ENCODE measurements at regions not wholly inside any gene's neighbourhood (a gene's known extent, or its start where the extent isn't known, plus 50 kb on each side); places are given as distances from the start of the nearest gene placed in this dataset.
"Not testable (repeated sequence)": the region's sequence is repeated elsewhere in the genome, so short reads cannot be mapped to it uniquely, and the experiment has no call there.

DNA sequence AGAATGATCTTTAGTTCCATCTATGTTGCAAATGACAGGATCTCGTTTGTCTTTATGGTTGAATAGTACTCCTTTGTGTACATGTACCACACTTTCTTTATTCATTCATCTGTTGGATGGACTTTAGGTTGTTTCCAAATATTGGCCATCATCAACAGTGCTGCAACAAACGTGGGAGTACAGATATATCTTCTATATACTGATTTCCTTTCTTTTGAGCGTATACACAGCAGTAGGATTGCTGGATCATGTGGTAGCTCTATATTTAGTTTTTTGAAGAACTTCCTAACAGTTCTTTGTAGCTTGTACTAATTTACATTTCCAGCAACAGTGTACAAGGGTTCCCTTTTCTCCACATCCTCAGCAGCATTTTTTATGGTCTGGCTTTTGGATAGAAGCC is 407.5 kb upstream of the ANO5 start:
- Histone ChIP-seq H3K9me2 (replicated peaks; ENCODE audit: control insufficient read depth, low read length) (no peaks in the 10 kb centered on the region), H3K4me3 (ENCODE audit: low read length) (no peak overlapping the region), H3K79me2 (ENCODE audit: control insufficient read depth, low read length) (no peaks in the 10 kb centered on the region), H4K20me1 (ENCODE audit: control insufficient read depth, insufficient read depth, low read depth, low read length) (no peaks in the 10 kb centered on the region), H3F3A (ENCODE audit: control insufficient read depth, insufficient read depth) (no peaks in the 10 kb centered on the region), H3K9me3 (ENCODE audit: control insufficient read depth, insufficient read depth, low read length) (no peaks in the 10 kb centered on the region), H3K36me3 (ENCODE audit: control insufficient read depth, low read length) (no peaks in the 10 kb centered on the region), H3K27me3 (ENCODE audit: control insufficient read depth, low read length) (no peaks in the 10 kb centered on the region), H3K4me1 (ENCODE audit: control insufficient read depth, low read length) (no peaks in the 10 kb centered on the region), H3K4me2 (ENCODE audit: low read length) (no peak overlapping the region), H3K27ac (ENCODE audit: low read depth, low read length) (no peak overlapping the region)
- no peak for TF ChIP-seq EZH2phosphoT487 (IDR thresholded peaks at IDR 0.05; ENCODE audit: borderline replicate concordance, low read length)
- TF ChIP-seq, protein P1, sequence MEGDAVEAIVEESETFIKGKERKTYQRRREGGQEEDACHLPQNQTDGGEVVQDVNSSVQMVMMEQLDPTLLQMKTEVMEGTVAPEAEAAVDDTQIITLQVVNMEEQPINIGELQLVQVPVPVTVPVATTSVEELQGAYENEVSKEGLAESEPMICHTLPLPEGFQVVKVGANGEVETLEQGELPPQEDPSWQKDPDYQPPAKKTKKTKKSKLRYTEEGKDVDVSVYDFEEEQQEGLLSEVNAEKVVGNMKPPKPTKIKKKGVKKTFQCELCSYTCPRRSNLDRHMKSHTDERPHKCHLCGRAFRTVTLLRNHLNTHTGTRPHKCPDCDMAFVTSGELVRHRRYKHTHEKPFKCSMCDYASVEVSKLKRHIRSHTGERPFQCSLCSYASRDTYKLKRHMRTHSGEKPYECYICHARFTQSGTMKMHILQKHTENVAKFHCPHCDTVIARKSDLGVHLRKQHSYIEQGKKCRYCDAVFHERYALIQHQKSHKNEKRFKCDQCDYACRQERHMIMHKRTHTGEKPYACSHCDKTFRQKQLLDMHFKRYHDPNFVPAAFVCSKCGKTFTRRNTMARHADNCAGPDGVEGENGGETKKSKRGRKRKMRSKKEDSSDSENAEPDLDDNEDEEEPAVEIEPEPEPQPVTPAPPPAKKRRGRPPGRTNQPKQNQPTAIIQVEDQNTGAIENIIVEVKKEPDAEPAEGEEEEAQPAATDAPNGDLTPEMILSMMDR (IDR thresholded peaks at IDR 0.05; ENCODE audit: low read depth, low read length, poor library complexity, severe bottlenecking), result no peak

DNA sequence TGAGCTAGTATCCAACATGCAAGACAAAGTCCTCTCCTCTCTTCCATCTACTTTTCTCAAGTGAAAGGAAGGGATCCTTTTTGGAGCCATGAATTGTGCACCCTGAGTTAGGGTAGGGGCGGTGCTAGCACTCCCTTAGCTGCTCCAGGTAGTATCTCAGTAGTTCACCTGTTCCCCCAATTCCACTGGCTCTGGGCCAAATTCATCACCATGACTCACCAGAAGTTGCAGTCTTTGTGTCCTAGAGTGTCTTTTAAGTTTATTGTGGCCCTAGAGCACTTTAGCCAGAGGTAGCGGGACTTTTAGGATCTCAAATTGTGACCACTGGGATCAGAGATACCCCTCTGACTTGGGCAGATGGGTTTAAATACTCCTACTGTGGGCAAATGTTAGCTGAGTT is 398.6 kb upstream of the ANO5 start:
- H3K4me2 ChIP-seq (ENCODE audit: low read length), result no peak overlapping the region
- no peaks in the 10 kb centered on the region for H3K9me3 ChIP-seq (ENCODE audit: control insufficient read depth, insufficient read depth, low read length)
- H3K4me3 ChIP-seq (ENCODE audit: low read length), result no peak overlapping the region
- no peak overlapping the region for H3K27ac ChIP-seq (ENCODE audit: low read depth, low read length)
- TF ChIP-seq, protein P1 (IDR thresholded peaks at IDR 0.05; ENCODE audit: low read depth, low read length, poor library complexity, severe bottlenecking), result no peak
- no peak for TF ChIP-seq EZH2phosphoT487 (IDR thresholded peaks at IDR 0.05; ENCODE audit: borderline replicate concordance, low read length)
- no peaks in the 10 kb centered on the region for H3K27me3 ChIP-seq (ENCODE audit: control insufficient read depth, low read length)
- H3F3A ChIP-seq (ENCODE audit: control insufficient read depth, insufficient read depth), result no peaks in the 10 kb centered on the region
- no peaks in the 10 kb centered on the region for H3K4me1 ChIP-seq (ENCODE audit: control insufficient read depth, low read length)
- no peaks in the 10 kb centered on the region for H4K20me1 ChIP-seq (ENCODE audit: control insufficient read depth, insufficient read depth, low read depth, low read length)
- no peaks in the 10 kb centered on the region for H3K36me3 ChIP-seq (ENCODE audit: control insufficient read depth, low read length)
- no peaks in the 10 kb centered on the region for H3K79me2 ChIP-seq (ENCODE audit: control insufficient read depth, low read length)
- H3K9me2 ChIP-seq (replicated peaks; ENCODE audit: control insufficient read depth, low read length), result no peaks in the 10 kb centered on the region

DNA sequence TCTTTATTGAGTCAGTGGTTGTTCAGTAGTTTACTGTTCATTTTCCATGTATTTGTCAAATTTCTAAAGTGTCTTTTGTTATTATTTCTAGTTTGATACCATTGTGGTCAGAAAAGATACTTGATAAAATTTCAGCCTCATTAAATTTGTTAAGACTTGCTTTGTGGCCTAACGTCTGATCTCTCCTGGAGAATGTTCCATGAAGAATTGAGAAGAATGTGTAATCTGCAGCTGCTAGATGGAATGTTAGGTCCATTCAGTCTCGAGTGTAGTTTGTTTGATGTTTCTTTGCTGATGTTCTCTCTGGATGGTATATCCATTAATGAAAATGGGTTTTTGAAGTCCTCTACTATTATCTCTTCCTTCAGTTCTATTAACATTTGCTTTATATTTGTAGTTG is 394.7 kb upstream of the ANO5 start:
- Histone ChIP-seq H3K9me3 (ENCODE audit: control insufficient read depth, insufficient read depth, low read length) (no peaks in the 10 kb centered on the region), H4K20me1 (ENCODE audit: control insufficient read depth, insufficient read depth, low read depth, low read length) (no peaks in the 10 kb centered on the region), H3K4me1 (ENCODE audit: control insufficient read depth, low read length) (no peaks in the 10 kb centered on the region), H3F3A (ENCODE audit: control insufficient read depth, insufficient read depth) (no peaks in the 10 kb centered on the region), H3K27me3 (ENCODE audit: control insufficient read depth, low read length) (no peaks in the 10 kb centered on the region), H3K9me2 (replicated peaks; ENCODE audit: control insufficient read depth, low read length) (no peaks in the 10 kb centered on the region), H3K4me2 (ENCODE audit: low read length) (no peak overlapping the region), H3K79me2 (ENCODE audit: control insufficient read depth, low read length) (no peaks in the 10 kb centered on the region), H3K27ac (ENCODE audit: low read depth, low read length) (no peak overlapping the region), H3K36me3 (ENCODE audit: control insufficient read depth, low read length) (no peaks in the 10 kb centered on the region), H3K4me3 (ENCODE audit: low read length) (no peak overlapping the region)
- TF ChIP-seq EZH2phosphoT487 (IDR thresholded peaks at IDR 0.05; ENCODE audit: borderline replicate concordance, low read length), result no peak
- TF ChIP-seq, protein P1 (IDR thresholded peaks at IDR 0.05; ENCODE audit: low read depth, low read length, poor library complexity, severe bottlenecking), result no peak

DNA sequence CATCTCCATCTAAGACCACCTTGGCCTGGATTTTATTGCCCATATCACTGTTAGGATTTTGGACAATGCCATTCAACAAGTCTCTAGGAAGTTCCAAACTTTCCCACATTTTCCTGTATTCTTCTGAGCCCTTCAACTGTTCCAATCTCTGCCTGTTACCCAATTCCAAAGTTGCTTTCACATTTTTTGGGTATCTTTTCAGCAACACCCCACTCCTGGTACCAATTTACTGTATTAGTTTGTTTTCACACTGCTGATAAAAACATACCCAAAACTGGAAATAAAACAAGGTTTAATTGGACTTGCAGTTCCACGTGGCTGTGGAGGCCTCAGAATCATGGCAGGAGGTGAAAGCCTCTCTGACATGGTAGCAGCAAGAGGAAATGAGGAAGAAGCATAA is 388.4 kb upstream of the ANO5 start:
- not testable (repeated sequence) for H3K79me2 ChIP-seq (ENCODE audit: control insufficient read depth, low read length); H3K36me3 ChIP-seq (ENCODE audit: control insufficient read depth, low read length); H4K20me1 ChIP-seq (ENCODE audit: control insufficient read depth, insufficient read depth, low read depth, low read length); H3K27me3 ChIP-seq (ENCODE audit: control insufficient read depth, low read length); H3K9me2 ChIP-seq (replicated peaks; ENCODE audit: control insufficient read depth, low read length); H3K9me3 ChIP-seq (ENCODE audit: control insufficient read depth, insufficient read depth, low read length); H3K27ac ChIP-seq (ENCODE audit: low read depth, low read length); H3K4me2 ChIP-seq (ENCODE audit: low read length); H3K4me1 ChIP-seq (ENCODE audit: control insufficient read depth, low read length); H3F3A ChIP-seq (ENCODE audit: control insufficient read depth, insufficient read depth); H3K4me3 ChIP-seq (ENCODE audit: low read length)
